Vagina (tissue), 2 donors: ENCODE measurements at regions not wholly inside any gene's neighbourhood (a gene's known extent, or its start where the extent isn't known, plus 50 kb on each side); places are given as distances from the start of the nearest gene placed in this dataset.

Experiments
- DNase-seq, 2 donors: peaks; one replicate each; pipeline ENCODE4 v3.0.0-alpha.2; 2017; ENCODE audit errors: extremely low spot score in 2 of 2
- H3K27ac ChIP-seq: fragments of 200-600 bp; sonication (generic); one replicate; pipeline ENCODE4 v1.5.1; 2019
- H3K27me3 ChIP-seq: fragments of 200-600 bp; sonication (generic); one replicate; pipeline ENCODE4 v1.5.1; 2019
- H3K36me3 ChIP-seq, 2 donors: fragments of 200-600 bp; sonication (generic); one replicate each; pipeline ENCODE4 v1.5.1; 2017 to 2019
- H3K4me1 ChIP-seq: fragments of 200-600 bp; sonication (generic); one replicate; pipeline ENCODE4 v1.5.1; 2019
- H3K4me3 ChIP-seq, 2 donors: fragments of 200-600 bp; sonication (generic); 1 replicate in 1 of 2; 2 replicates in 1 of 2; pipeline ENCODE4 v1.5.1; 2016 to 2019
- H3K9me3 ChIP-seq: fragments of 200-600 bp; sonication (generic); one replicate; pipeline ENCODE4 v1.5.1; 2019
- CTCF ChIP-seq, 3 experiments: fragments of 450-650 bp in 2 of 3; fragments of 200-600 bp in 1 of 3; sonication (generic) in 1 of 3; IDR thresholded peaks; one replicate each; pipeline ENCODE4 v1.5.1; 2017 to 2019; ENCODE audit warnings: antibody characterized with exemption in 3 of 3, mild to moderate bottlenecking in 2 of 3, moderate library complexity in 2 of 3
- POLR2A ChIP-seq, 2 donors: fragments of 450-650 bp; IDR thresholded peaks; one replicate each; pipeline ENCODE4 v1.6.1; 2017; ENCODE audit warnings: antibody characterized with exemption in 2 of 2, mild to moderate bottlenecking in 2 of 2, moderate library complexity in 2 of 2
- POLR2AphosphoS5 ChIP-seq, 2 donors: sonication (generic); formaldehyde crosslinking; IDR thresholded peaks; one replicate each; pipeline ENCODE4 v1.9.0; 2017; ENCODE audit warnings: antibody characterized with exemption in 2 of 2, mild to moderate bottlenecking in 2 of 2, low read depth in 1 of 2; ENCODE audit not compliant: insufficient read depth in 1 of 2
- intact Hi-C: fragments of 100-400 bp; cut with DNase I; formaldehyde crosslinking; loops from one replicate; pipeline ENCODE4 v1.15.1; 2023

GRCh38 chr7:52980129-52980528 lies 55.3 kb upstream of the POM121L12 start:
- intact Hi-C loops = no loop called here

GRCh38 chr7:52973126-52973525 lies 62.3 kb upstream of the POM121L12 start:
- Histone ChIP-seq H3K4me3 (no peak overlapping the region), H3K4me1 (no peaks in the 10 kb centered on the region), H3K27ac (no peak overlapping the region), H3K9me3 (no peaks in the 10 kb centered on the region), H3K27me3 (no peaks in the 10 kb centered on the region), H3K36me3 (no peaks in the 10 kb centered on the region)
- intact Hi-C loops = no loop called here
- TF ChIP-seq POLR2AphosphoS5 (IDR thresholded peaks at IDR 0.05; ENCODE audit: insufficient read depth in 1 of 2, low read depth in 1 of 2) (no peak), POLR2A (IDR thresholded peaks at IDR 0.05) (no peak), CTCF (IDR thresholded peaks at IDR 0.05) (no peak)
- DNase-seq = no peak

More at GRCh38 chr7:52980129-52980528, 55.3 kb upstream of the POM121L12 start:
- Histone ChIP-seq H3K9me3 (no peaks in the 10 kb centered on the region), H3K4me3 (no peak overlapping the region), H3K36me3 (no peaks in the 10 kb centered on the region), H3K27me3 (no peaks in the 10 kb centered on the region), H3K27ac (no peak overlapping the region), H3K4me1 (no peaks in the 10 kb centered on the region)
- no peak for DNase-seq
- no peak for TF ChIP-seq POLR2A (IDR thresholded peaks at IDR 0.05)
- no peak for TF ChIP-seq CTCF (IDR thresholded peaks at IDR 0.05)
- TF ChIP-seq POLR2AphosphoS5 (IDR thresholded peaks at IDR 0.05; ENCODE audit: insufficient read depth in 1 of 2, low read depth in 1 of 2) = no peak

- H3K36me3 ChIP-seq = no peaks in the 10 kb centered on the region
- TF ChIP-seq CTCF (IDR thresholded peaks at IDR 0.05) (no peak), POLR2AphosphoS5 (IDR thresholded peaks at IDR 0.05; ENCODE audit: insufficient read depth in 1 of 2, low read depth in 1 of 2) (no peak), POLR2A (IDR thresholded peaks at IDR 0.05) (no peak)
- H3K27ac ChIP-seq = no peak overlapping the region
- intact Hi-C loops = no loop called here
- H3K4me1 ChIP-seq = no peaks in the 10 kb centered on the region
- H3K9me3 ChIP-seq = no peaks in the 10 kb centered on the region
- DNase-seq = no peak
- H3K4me3 ChIP-seq = no peak overlapping the region
- H3K27me3 ChIP-seq = no peaks in the 10 kb centered on the region
Observed at GRCh38 chr7:52962402-52963076, 72.9 kb upstream of the POM121L12 start.

- Histone ChIP-seq H3K27ac (no peak overlapping the region), H3K27me3 (no peaks in the 10 kb centered on the region), H3K36me3 (no peaks in the 10 kb centered on the region), H3K4me1 (peaks cover 2% of the 10 kb centered on the region), H3K9me3 (no peaks in the 10 kb centered on the region), H3K4me3 (no peak overlapping the region)
- intact Hi-C loops = no loop called here
- TF ChIP-seq POLR2AphosphoS5 (IDR thresholded peaks at IDR 0.05; ENCODE audit: insufficient read depth in 1 of 2, low read depth in 1 of 2) (no peak), CTCF (IDR thresholded peaks at IDR 0.05) (no peak), POLR2A (IDR thresholded peaks at IDR 0.05) (no peak)
- DNase-seq = no peak
Observed at GRCh38 chr7:52961084-52961483, 74.3 kb upstream of the POM121L12 start.

GRCh38 chr7:52959878-52960660 lies 75.4 kb upstream of the POM121L12 start:
- H3K4me1 ChIP-seq = peaks cover 7% of the 10 kb centered on the region
- no peak overlapping the region for H3K4me3 ChIP-seq
- DNase-seq = no peak
- H3K9me3 ChIP-seq = no peaks in the 10 kb centered on the region
- H3K36me3 ChIP-seq = no peaks in the 10 kb centered on the region
- intact Hi-C loops = no loop called here
- no peak for TF ChIP-seq POLR2A (IDR thresholded peaks at IDR 0.05)
- TF ChIP-seq CTCF (IDR thresholded peaks at IDR 0.05) = no peak
- no peaks in the 10 kb centered on the region for H3K27me3 ChIP-seq
- no peak overlapping the region for H3K27ac ChIP-seq
